Endodermal cell (in vitro differentiated cells): ENCODE measurements at regions not wholly inside any gene's neighbourhood (a gene's known extent, or its start where the extent isn't known, plus 50 kb on each side); places are given as distances from the start of the nearest gene placed in this dataset.

Experiments
- DNase-seq: peaks from one replicate; pipeline ENCODE4 v3.0.0-alpha.2; 2017
- H3K27ac ChIP-seq: 2 replicates; pipeline ENCODE4 v1.5.1; 2013; ENCODE audit warnings: mild to moderate bottlenecking, low read depth, low read length, moderate library complexity
- H3K27me3 ChIP-seq: 2 replicates; pipeline ENCODE4 v1.6.1; 2013; ENCODE audit warnings: mild to moderate bottlenecking, low read length, moderate library complexity; ENCODE audit not compliant: insufficient read depth, control insufficient read depth, poor library complexity, severe bottlenecking
- H3K36me3 ChIP-seq: 2 replicates; pipeline ENCODE4 v1.7.0; 2013; ENCODE audit warnings: mild to moderate bottlenecking, low read length, moderate library complexity; ENCODE audit not compliant: control insufficient read depth, insufficient read depth
- H3K4me1 ChIP-seq: one replicate; pipeline ENCODE4 v1.7.0; 2013; ENCODE audit warnings: low read length; ENCODE audit not compliant: control insufficient read depth, insufficient read depth
- H3K4me3 ChIP-seq: 2 replicates; pipeline ENCODE4 v1.5.1; 2013; ENCODE audit warnings: mild to moderate bottlenecking, low read length, moderate library complexity
- H3K9ac ChIP-seq: 2 replicates; pipeline ENCODE4 v1.6.1; 2013; ENCODE audit warnings: mild to moderate bottlenecking, low read length, moderate library complexity; ENCODE audit not compliant: poor library complexity, severe bottlenecking; ENCODE audit errors: extremely low read depth
- H3K9me3 ChIP-seq: 2 replicates; pipeline ENCODE4 v1.6.1; 2013; ENCODE audit warnings: mild to moderate bottlenecking, low read length, moderate library complexity; ENCODE audit not compliant: control insufficient read depth
- H3K27ac Mint-ChIP-seq: 2 replicates; pipeline ENCODE4 v1.8.0; 2020; ENCODE audit warnings: mixed read lengths
- H3K27me3 Mint-ChIP-seq: 2 replicates; pipeline ENCODE4 v1.8.0; 2021; ENCODE audit warnings: mild to moderate bottlenecking, mixed read lengths; ENCODE audit not compliant: insufficient read depth
- H3K36me3 Mint-ChIP-seq: 2 replicates; pipeline ENCODE4 v1.8.0; 2020; ENCODE audit warnings: low read depth, mixed read lengths
- H3K4me1 Mint-ChIP-seq: 2 replicates; pipeline ENCODE4 v1.8.0; 2020; ENCODE audit warnings: mixed read lengths
- H3K4me3 Mint-ChIP-seq: 2 replicates; pipeline ENCODE4 v1.8.0; 2020; ENCODE audit warnings: mild to moderate bottlenecking, moderate library complexity, mixed read lengths
- H3K9me3 Mint-ChIP-seq: 2 replicates; pipeline ENCODE4 v1.8.0; 2020; ENCODE audit warnings: mild to moderate bottlenecking, mixed read lengths
- WGBS, 2 experiments: methylation state at CpG; one replicate each; pipeline versions ENCODE4 v1.1.5 to v1.1.7; 2013; ENCODE audit warnings: missing lambda C conversion rate in 2 of 2, mixed read lengths in 1 of 2; ENCODE audit not compliant: insufficient coverage in 1 of 2, insufficient read length in 1 of 2; 5-methylcytosine and 5-hydroxymethylcytosine counted together
- TF ChIP-seq, protein P1 (sequence below): fragments of 200-600 bp; sonication (generic); conservative IDR thresholded peaks from 2 replicates; pipeline ENCODE4 v1.5.0; 2021; ENCODE audit warnings: antibody characterized with exemption, mild to moderate bottlenecking

DNA sequence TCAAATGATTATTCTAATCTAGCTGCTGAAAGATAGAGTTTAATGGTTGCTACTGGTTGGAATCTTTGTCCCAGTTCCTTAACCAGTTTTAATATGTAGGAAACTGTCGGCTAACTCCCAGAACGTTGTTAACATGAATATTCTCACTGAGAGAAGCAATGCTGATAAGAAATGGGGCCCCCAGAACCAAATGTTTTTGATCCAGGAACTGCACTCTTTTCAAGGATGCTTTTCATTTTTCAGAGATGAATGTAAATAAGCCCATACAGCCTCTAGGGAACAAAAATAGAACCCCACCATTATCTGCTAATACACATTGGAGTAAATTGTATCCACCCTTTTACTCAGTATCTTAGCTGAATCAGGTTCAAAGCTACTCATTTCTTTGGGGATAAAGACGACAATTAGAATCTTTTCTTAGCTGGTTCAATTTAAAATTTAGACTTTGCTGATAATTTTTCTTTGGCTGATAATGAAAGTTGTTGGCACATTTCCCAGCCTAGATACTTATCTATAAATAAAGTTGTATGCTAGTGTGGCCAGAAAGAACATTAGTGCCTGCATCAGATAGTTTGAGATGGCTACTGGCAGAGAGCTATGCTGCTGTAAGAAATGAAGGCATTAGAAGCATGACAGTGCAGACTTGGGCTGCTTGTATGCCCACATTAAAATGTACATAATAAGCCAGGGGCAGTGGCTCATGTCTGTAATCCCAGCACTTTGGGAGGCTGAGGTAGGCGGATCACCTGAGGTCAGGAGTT, 323.3 kb upstream of the PDGFD start:
- no peaks in the 10 kb centered on the region for H3K27me3 ChIP-seq
- H3K36me3 Mint-ChIP-seq, result peaks cover 10% of the 10 kb centered on the region
- no peak overlapping the region for H3K9ac ChIP-seq
- H3K9me3 ChIP-seq, result peaks cover 59% of the 10 kb centered on the region
- 52 to 89% methylated on average over 2 to 4 of the region's 4 CpGs for WGBS, 2 experiments
- H3K4me1 Mint-ChIP-seq, result peaks cover 23% of the 10 kb centered on the region
- H3K27ac Mint-ChIP-seq, result peak overlapping the region; percentile 27
- DNase-seq, result no peak
- no peaks in the 10 kb centered on the region for H3K36me3 ChIP-seq
- H3K4me1 ChIP-seq, result peaks cover 7% of the 10 kb centered on the region
- peaks cover 49% of the 10 kb centered on the region for H3K9me3 Mint-ChIP-seq
- TF ChIP-seq, protein P1, sequence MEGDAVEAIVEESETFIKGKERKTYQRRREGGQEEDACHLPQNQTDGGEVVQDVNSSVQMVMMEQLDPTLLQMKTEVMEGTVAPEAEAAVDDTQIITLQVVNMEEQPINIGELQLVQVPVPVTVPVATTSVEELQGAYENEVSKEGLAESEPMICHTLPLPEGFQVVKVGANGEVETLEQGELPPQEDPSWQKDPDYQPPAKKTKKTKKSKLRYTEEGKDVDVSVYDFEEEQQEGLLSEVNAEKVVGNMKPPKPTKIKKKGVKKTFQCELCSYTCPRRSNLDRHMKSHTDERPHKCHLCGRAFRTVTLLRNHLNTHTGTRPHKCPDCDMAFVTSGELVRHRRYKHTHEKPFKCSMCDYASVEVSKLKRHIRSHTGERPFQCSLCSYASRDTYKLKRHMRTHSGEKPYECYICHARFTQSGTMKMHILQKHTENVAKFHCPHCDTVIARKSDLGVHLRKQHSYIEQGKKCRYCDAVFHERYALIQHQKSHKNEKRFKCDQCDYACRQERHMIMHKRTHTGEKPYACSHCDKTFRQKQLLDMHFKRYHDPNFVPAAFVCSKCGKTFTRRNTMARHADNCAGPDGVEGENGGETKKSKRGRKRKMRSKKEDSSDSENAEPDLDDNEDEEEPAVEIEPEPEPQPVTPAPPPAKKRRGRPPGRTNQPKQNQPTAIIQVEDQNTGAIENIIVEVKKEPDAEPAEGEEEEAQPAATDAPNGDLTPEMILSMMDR, result no peak
- H3K4me3 Mint-ChIP-seq, result no peak overlapping the region
- no peak overlapping the region for H3K27ac ChIP-seq
- no peaks in the 10 kb centered on the region for H3K27me3 Mint-ChIP-seq
- H3K4me3 ChIP-seq, result no peak overlapping the region

DNA sequence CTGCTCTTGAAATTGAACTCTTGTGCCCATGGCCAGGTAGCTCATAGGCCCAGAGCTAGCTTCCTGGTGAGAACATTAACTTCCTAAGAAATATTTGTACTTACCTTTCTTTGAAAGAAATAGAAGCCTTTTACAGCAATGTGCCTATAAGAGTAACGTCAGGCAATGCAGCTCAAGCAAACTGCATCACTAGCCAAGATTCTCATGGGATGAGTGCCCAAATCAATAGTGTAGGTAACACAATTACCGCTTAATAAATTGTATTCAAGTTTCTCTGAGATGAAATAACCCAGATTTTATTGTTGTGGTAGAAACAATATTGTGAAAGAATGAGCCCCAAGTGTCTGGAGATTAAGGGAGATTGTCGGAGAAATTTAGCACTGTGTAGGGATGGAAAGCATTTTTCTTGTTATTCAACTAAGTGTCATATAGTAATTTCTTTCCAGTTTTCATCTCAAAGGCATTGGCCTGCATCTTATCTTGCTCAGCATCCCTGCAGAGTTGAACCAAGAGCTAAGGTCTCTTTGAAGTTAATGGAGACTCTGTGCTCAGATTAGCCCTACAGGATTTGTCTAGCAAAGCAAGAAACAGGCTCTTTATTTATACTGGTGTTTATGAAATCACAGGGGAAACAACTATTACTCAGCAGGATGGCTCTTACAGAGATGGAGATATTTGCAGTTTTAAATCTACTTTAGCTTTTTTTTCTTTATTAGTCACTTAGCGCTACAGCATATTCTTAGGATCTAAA, 321.0 kb upstream of the PDGFD start:
- H3K9me3 ChIP-seq, result peaks cover 39% of the 10 kb centered on the region
- Mint-ChIP-seq H3K36me3 (no peaks in the 10 kb centered on the region), H3K27ac (no peak overlapping the region), H3K4me3 (no peak overlapping the region), H3K9me3 (peaks cover 41% of the 10 kb centered on the region), H3K4me1 (peaks cover 23% of the 10 kb centered on the region), H3K27me3 (no peaks in the 10 kb centered on the region)
- H3K9ac ChIP-seq, result no peak overlapping the region
- no peak for DNase-seq
- H3K4me1 ChIP-seq, result peaks cover 7% of the 10 kb centered on the region
- TF ChIP-seq, protein P1, result peak; percentile 18
- WGBS, 2 experiments, result 63 to 87% methylated on average over 2 to 4 of the region's 4 CpGs
- no peak overlapping the region for H3K4me3 ChIP-seq
- H3K27me3 ChIP-seq, result no peaks in the 10 kb centered on the region
- no peaks in the 10 kb centered on the region for H3K36me3 ChIP-seq
- no peak overlapping the region for H3K27ac ChIP-seq

DNA sequence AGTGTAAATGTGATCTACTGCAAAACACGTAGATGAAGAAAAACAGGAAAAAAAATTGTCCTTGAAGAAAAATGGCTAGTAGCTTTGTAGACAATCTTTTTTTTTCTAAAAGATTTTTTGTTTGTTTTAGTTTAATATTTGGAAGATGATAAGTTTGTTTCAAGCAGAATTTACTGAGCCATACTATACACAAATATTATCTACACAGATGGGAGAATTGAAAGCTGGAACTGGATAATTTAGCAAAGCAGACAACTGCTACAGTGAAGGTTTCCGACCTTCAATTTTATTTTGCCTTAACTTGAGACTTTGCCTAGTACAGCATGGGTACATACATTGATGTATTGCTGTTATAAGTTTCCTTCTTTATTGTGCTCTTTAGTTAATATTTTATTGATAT, 313.0 kb upstream of the PDGFD start:
- Histone ChIP-seq H3K9me3 (no peaks in the 10 kb centered on the region), H3K4me3 (no peak overlapping the region), H3K27ac (no peak overlapping the region), H3K9ac (no peak overlapping the region), H3K4me1 (no peaks in the 10 kb centered on the region), H3K36me3 (no peaks in the 10 kb centered on the region), H3K27me3 (no peaks in the 10 kb centered on the region)
- Mint-ChIP-seq H3K36me3 (no peaks in the 10 kb centered on the region), H3K27me3 (no peaks in the 10 kb centered on the region), H3K27ac (no peak overlapping the region), H3K4me1 (peaks cover 2% of the 10 kb centered on the region), H3K9me3 (peaks cover 6% of the 10 kb centered on the region), H3K4me3 (no peak overlapping the region)
- WGBS, 2 experiments, result 94% methylated on average over 2 of the region's 2 CpGs; no CpG with 5 or more reads in 1 of the 2 experiments
- TF ChIP-seq, protein P1, result no peak
- DNase-seq, result no peak
